HepG2 (cell line): ENCODE measurements at regions not wholly inside any gene's neighbourhood (a gene's known extent, or its start where the extent isn't known, plus 50 kb on each side); places are given as distances from the start of the nearest gene placed in this dataset.
"Not testable (repeated sequence)": the region's sequence is repeated elsewhere in the genome, so short reads cannot be mapped to it uniquely, and the experiment has no call there.

ENCODE experiments used
- ATAC-seq: fragments of 200-7000 bp; cut with Tn5 transposase; 3 replicates; pipeline ENCODE4 v1.9.1; 2020; ENCODE audit warnings: mild to moderate bottlenecking, moderate library complexity
- BruUV-seq: library from RNA; stranded (reverse); fragments of 400-500 nt; replicated peaks from 2 replicates; lab custom pipeline; 2021; lab: Mats Ljungman, UMichigan
- CTCF ChIA-PET: fragments of 300-600 bp; formaldehyde crosslinking; extraction: SDS; loops from one replicate; lab custom pipeline; 2021; ENCODE audit warnings: low total read pairs, inconsistent platforms, low intra/inter-chr PET ratio; lab: Yijun Ruan, JAX
- POLR2A ChIA-PET: fragments of 350-600 bp; sonication (Branson Sonifier 250); formaldehyde crosslinking; loops from one replicate; lab custom pipeline; 2020; ENCODE audit warnings: antibody characterized with exemption, inconsistent platforms; lab: Yijun Ruan, JAX
- DNase-seq: peaks from one replicate; pipeline ENCODE4 v3.0.0-alpha.2; 2015; ENCODE audit warnings: low spot score
- FAIRE-seq: peaks from 3 replicates; lab custom pipeline; 2011; peaks lifted over from hg19 to GRCh38; lab: Jason Lieb, UNC
- H2AFZ ChIP-seq: one replicate; pipeline ENCODE4 v1.6.1; 2011; ENCODE audit warnings: low read length, inconsistent platforms
- H3K27ac ChIP-seq: fragments of 300-600 bp; 3 replicates; pipeline ENCODE4 v1.8.0; 2011; ENCODE audit warnings: mixed run types, mild to moderate bottlenecking, mixed read lengths, low read length, inconsistent platforms; ENCODE audit not compliant: insufficient read depth; ENCODE audit errors: extremely low read length
- H3K27me3 ChIP-seq, 2 experiments: fragments of 200-600 bp in 1 of 2; 2 replicates in 1 of 2; 3 replicates in 1 of 2; pipeline versions ENCODE4 v1.6.0 to v1.8.0; 2011; ENCODE audit warnings: low read length in 2 of 2, mild to moderate bottlenecking in 2 of 2, moderate library complexity in 2 of 2, inconsistent platforms in 1 of 2; ENCODE audit not compliant: insufficient read depth in 2 of 2, control insufficient read depth in 1 of 2
- H3K36me3 ChIP-seq, 2 experiments: fragments of 200-600 bp in 1 of 2; replicated peaks in 1 of 2; 2 replicates in 1 of 2; 3 replicates in 1 of 2; pipeline versions ENCODE4 v1.5.1 to v1.8.0; 2011; ENCODE audit warnings: low read length in 2 of 2, inconsistent platforms in 1 of 2; ENCODE audit not compliant: insufficient read depth in 2 of 2, control insufficient read depth in 1 of 2
- H3K4me1 ChIP-seq: 2 replicates; pipeline ENCODE4 v1.5.1; 2012; ENCODE audit warnings: low read length, inconsistent platforms; ENCODE audit not compliant: insufficient read depth
- H3K4me2 ChIP-seq: 2 replicates; pipeline ENCODE4 v1.6.0; 2011; ENCODE audit warnings: low read depth, low read length, inconsistent platforms
- H3K4me3 ChIP-seq, 3 experiments: fragments of 200-600 bp in 1 of 3; sonication (generic), shearing (Covaris generic) in 1 of 3; replicated peaks in 1 of 3; 2 replicates each; pipeline ENCODE4 v1.5.1; 2011 to 2016; ENCODE audit warnings: low read length in 3 of 3, inconsistent platforms in 2 of 3, low read depth in 2 of 3, mild to moderate bottlenecking in 2 of 3, control low read depth in 1 of 3, mixed read lengths in 1 of 3; ENCODE audit not compliant: insufficient read depth in 1 of 3
- H3K79me2 ChIP-seq: one replicate; pipeline ENCODE4 v1.6.1; 2011; ENCODE audit warnings: low read length, inconsistent platforms; ENCODE audit not compliant: insufficient read depth
- H3K9ac ChIP-seq: 2 replicates; pipeline ENCODE4 v1.6.0; 2011; ENCODE audit warnings: mild to moderate bottlenecking, low read depth, low read length, inconsistent platforms; ENCODE audit not compliant: insufficient read depth
- H3K9me3 ChIP-seq: 2 replicates; pipeline ENCODE4 v1.5.1; 2012; ENCODE audit warnings: mild to moderate bottlenecking, low read length
- H4K20me1 ChIP-seq: 2 replicates; pipeline ENCODE4 v1.6.0; 2011; ENCODE audit warnings: inconsistent platforms, mild to moderate bottlenecking, low read length, moderate library complexity; ENCODE audit not compliant: insufficient read depth
- WGBS: methylation state at CpG from one replicate; pipeline ENCODE4 v1.1.6; 2017; ENCODE audit warnings: low lambda C conversion rate; 5-methylcytosine and 5-hydroxymethylcytosine counted together
- in situ Hi-C: cut with HindIII; loops from 2 replicates; pipeline ENCODE4 v1.10.0; 2017; ENCODE audit warnings: low pct_unique_long_range_greater_than_20kb; ENCODE audit not compliant: extremely low pct_ligation_motif_present
- intact Hi-C: fragments of 100-400 bp; cut with micrococcal nuclease; formaldehyde crosslinking; loops from one replicate; pipeline ENCODE4 v1.10.0; 2022; ENCODE audit not compliant: unreplicated experiment

GRCh38 chr12:31183107-31183506 lies 109.4 kb downstream of the DDX11 start:
- not testable (repeated sequence) for ATAC-seq

GRCh38 chr12:31183899-31184298 lies 110.2 kb downstream of the DDX11 start:
- H3K4me3 ChIP-seq, H3K27ac ChIP-seq, POLR2A ChIA-PET, FAIRE-seq, DNase-seq, ATAC-seq, H3K4me2 ChIP-seq, H3K9ac ChIP-seq, intact Hi-C loops, H3K4me1 ChIP-seq, H3K79me2 ChIP-seq, BruUV-seq, H3K36me3 ChIP-seq, H3K9me3 ChIP-seq, H4K20me1 ChIP-seq, H3K27me3 ChIP-seq, CTCF ChIA-PET, in situ Hi-C loops, H2AFZ ChIP-seq: not testable (repeated sequence)
- WGBS: 50% methylated on average over 1 of the region's 1 CpG

More at GRCh38 chr12:31183107-31183506, 109.4 kb downstream of the DDX11 start:
- CTCF ChIA-PET, DNase-seq, H3K9ac ChIP-seq, H2AFZ ChIP-seq, H3K27me3 ChIP-seq, H3K36me3 ChIP-seq, H3K79me2 ChIP-seq, FAIRE-seq, H3K27ac ChIP-seq, H3K9me3 ChIP-seq, POLR2A ChIA-PET, H3K4me2 ChIP-seq, H3K4me3 ChIP-seq, intact Hi-C loops, BruUV-seq, H4K20me1 ChIP-seq, H3K4me1 ChIP-seq, in situ Hi-C loops: not testable (repeated sequence)
- no CpG with 5 or more reads among the region's 1 CpG for WGBS

- H3K4me3 ChIP-seq, FAIRE-seq, H2AFZ ChIP-seq, in situ Hi-C loops, H3K4me1 ChIP-seq, CTCF ChIA-PET, H3K36me3 ChIP-seq, H3K4me2 ChIP-seq, H3K27ac ChIP-seq, ATAC-seq, H3K79me2 ChIP-seq, DNase-seq, H3K27me3 ChIP-seq, H3K9ac ChIP-seq, H3K9me3 ChIP-seq, POLR2A ChIA-PET, BruUV-seq, H4K20me1 ChIP-seq, intact Hi-C loops: not testable (repeated sequence)
- WGBS: 57% methylated on average over 20 of the region's 20 CpGs
Observed at GRCh38 chr12:31184667-31185066, 111.0 kb downstream of the DDX11 start.

- CTCF ChIA-PET, H2AFZ ChIP-seq, H3K4me3 ChIP-seq, H3K9me3 ChIP-seq, in situ Hi-C loops, intact Hi-C loops, ATAC-seq, H3K4me1 ChIP-seq, H3K27me3 ChIP-seq, BruUV-seq, H3K79me2 ChIP-seq, H3K4me2 ChIP-seq, FAIRE-seq, H4K20me1 ChIP-seq, POLR2A ChIA-PET, H3K36me3 ChIP-seq, H3K27ac ChIP-seq, H3K9ac ChIP-seq, DNase-seq: not testable (repeated sequence)
Observed at GRCh38 chr12:31192689-31193088, 119.0 kb downstream of the DDX11 start.
